H1 (cell line): ENCODE measurements at regions not wholly inside any gene's neighbourhood (a gene's known extent, or its start where the extent isn't known, plus 50 kb on each side); places are given as distances from the start of the nearest gene placed in this dataset.

Source experiments
- CTCF ChIA-PET: fragments of 300-600 bp; sonication (Branson Sonifier 250); formaldehyde crosslinking; loops from one replicate; lab custom pipeline; 2021; ENCODE audit not compliant: partially characterized antibody; lab: Charles Lee
- POLR2A ChIA-PET: fragments of 300-600 bp; sonication (Branson Sonifier 250); formaldehyde crosslinking; loops from one replicate; lab custom pipeline; 2021; ENCODE audit warnings: inconsistent platforms; ENCODE audit not compliant: partially characterized antibody; lab: Charles Lee
- DNase-seq, 2 experiments: peaks; one replicate each; pipeline versions ENCODE4 v3.0.0 to v3.0.0-alpha.2; 2010 to 2022; ENCODE audit warnings: low spot score in 2 of 2, low read depth in 1 of 2, mixed read lengths in 1 of 2
- FAIRE-seq: peaks from 2 replicates; lab custom pipeline; 2011; peaks lifted over from hg19 to GRCh38; lab: Jason Lieb, UNC
- H2AFZ ChIP-seq: 2 replicates; pipeline ENCODE4 v1.8.1; 2012; ENCODE audit warnings: low read length, inconsistent platforms
- H2AK5ac ChIP-seq: 2 replicates; pipeline ENCODE4 v1.6.1; 2013; ENCODE audit warnings: low read depth, low read length
- H2BK120ac ChIP-seq: replicated peaks from 2 replicates; pipeline ENCODE3; 2013; ENCODE audit warnings: low read depth, low read length, inconsistent platforms
- H2BK12ac ChIP-seq: 2 replicates; pipeline ENCODE4 v1.6.1; 2013; ENCODE audit warnings: low read depth, low read length
- H2BK15ac ChIP-seq: 2 replicates; pipeline ENCODE4 v1.6.1; 2013; ENCODE audit warnings: low read length
- H2BK20ac ChIP-seq: 2 replicates; pipeline ENCODE4 v1.6.1; 2013; ENCODE audit warnings: low read length
- H2BK5ac ChIP-seq: 2 replicates; pipeline ENCODE4 v1.6.1; 2013; ENCODE audit warnings: low read depth, low read length
- H3K14ac ChIP-seq: 2 replicates; pipeline ENCODE4 v1.6.1; 2013; ENCODE audit warnings: inconsistent platforms; ENCODE audit not compliant: insufficient read length
- H3K18ac ChIP-seq: 2 replicates; pipeline ENCODE4 v1.6.1; 2013; ENCODE audit warnings: low read length; ENCODE audit errors: extremely low read depth
- H3K23ac ChIP-seq: 2 replicates; pipeline ENCODE4 v1.6.1; 2013; ENCODE audit warnings: inconsistent platforms; ENCODE audit not compliant: insufficient read length
- H3K23me2 ChIP-seq: 2 replicates; pipeline ENCODE4 v1.6.1; 2013; ENCODE audit warnings: low read depth, low read length
- H3K27ac ChIP-seq: 2 replicates; pipeline ENCODE4 v1.6.1; 2011; ENCODE audit warnings: low read depth, low read length, inconsistent platforms
- H3K27me3 ChIP-seq, 4 experiments: replicated peaks in 1 of 4; 1 replicate in 1 of 4; 2 replicates in 3 of 4; pipeline versions ENCODE4 v1.6.1 to v1.8.1; 2011 to 2013; ENCODE audit warnings: low read length in 3 of 4, mild to moderate bottlenecking in 3 of 4, inconsistent platforms in 2 of 4, mixed read lengths in 2 of 4, moderate library complexity in 1 of 4; ENCODE audit not compliant: control insufficient read depth in 3 of 4, insufficient read depth in 3 of 4; ENCODE audit errors: extremely low read depth in 1 of 4
- H3K36me3 ChIP-seq, 4 experiments: 2 replicates each; pipeline versions ENCODE4 v1.6.1 to v1.8.1; 2011 to 2013; ENCODE audit warnings: mild to moderate bottlenecking in 4 of 4, low read length in 3 of 4, moderate library complexity in 2 of 4, control low read depth in 1 of 4, inconsistent platforms in 1 of 4; ENCODE audit not compliant: insufficient read depth in 4 of 4, control insufficient read depth in 2 of 4
- H3K4ac ChIP-seq: replicated peaks from 2 replicates; pipeline ENCODE3; 2013; ENCODE audit warnings: low read length, low read depth, mixed read lengths, inconsistent platforms; ENCODE audit not compliant: insufficient read length
- H3K4me1 ChIP-seq, 4 experiments: replicated peaks in 1 of 4; 1 replicate in 1 of 4; 2 replicates in 3 of 4; pipeline versions ENCODE4 v1.6.1 to v1.8.1; 2011 to 2013; ENCODE audit warnings: low read length in 3 of 4, inconsistent platforms in 2 of 4, mixed read lengths in 1 of 4; ENCODE audit not compliant: insufficient read depth in 4 of 4, control insufficient read depth in 3 of 4
- H3K4me2 ChIP-seq, 2 experiments: 2 replicates each; pipeline versions ENCODE4 v1.6.1 to v1.8.1; 2011 to 2013; ENCODE audit warnings: low read depth in 2 of 2, low read length in 2 of 2, control low read depth in 1 of 2, inconsistent platforms in 1 of 2, mild to moderate bottlenecking in 1 of 2; ENCODE audit not compliant: insufficient read depth in 1 of 2
- H3K4me3 ChIP-seq, 4 experiments: fragments of 200-600, 300-600 bp in 1 of 4; sonication (generic), shearing (Covaris generic), sonication (Bioruptor Twin) in 1 of 4; 2 replicates each; pipeline versions ENCODE4 v1.5.1 to v1.8.1; 2011 to 2016; ENCODE audit warnings: low read length in 4 of 4, low read depth in 3 of 4, control low read depth in 2 of 4, inconsistent platforms in 2 of 4, mild to moderate bottlenecking in 2 of 4, mixed read lengths in 1 of 4, moderate library complexity in 1 of 4; ENCODE audit not compliant: insufficient read depth in 2 of 4; ENCODE audit errors: extremely low read depth in 1 of 4
- H3K56ac ChIP-seq: replicated peaks from 2 replicates; pipeline ENCODE3; 2013; ENCODE audit warnings: low read depth, mild to moderate bottlenecking, mixed read lengths, low read length, inconsistent platforms; ENCODE audit not compliant: insufficient read length
- H3K79me1 ChIP-seq: 2 replicates; pipeline ENCODE4 v1.6.1; 2013; ENCODE audit warnings: low read depth, low read length, control low read depth
- H3K79me2 ChIP-seq, 2 experiments: 2 replicates each; pipeline versions ENCODE4 v1.6.1 to v1.8.1; 2012 to 2013; ENCODE audit warnings: low read length in 2 of 2, mild to moderate bottlenecking in 2 of 2, inconsistent platforms in 1 of 2; ENCODE audit not compliant: insufficient read depth in 2 of 2, control insufficient read depth in 1 of 2
- H3K9ac ChIP-seq, 4 experiments: replicated peaks in 1 of 4; 1 replicate in 1 of 4; 2 replicates in 3 of 4; pipeline versions ENCODE4 v1.6.1 to v1.8.1; 2011 to 2013; ENCODE audit warnings: low read depth in 3 of 4, low read length in 3 of 4, control low read depth in 2 of 4, mild to moderate bottlenecking in 2 of 4, moderate library complexity in 2 of 4, inconsistent platforms in 1 of 4; ENCODE audit errors: extremely low read depth in 1 of 4
- H3K9me3 ChIP-seq, 2 experiments: 2 replicates each; pipeline versions ENCODE4 v1.6.1 to v1.8.1; 2012 to 2013; ENCODE audit warnings: mild to moderate bottlenecking in 2 of 2, moderate library complexity in 2 of 2, control low read depth in 1 of 2, inconsistent platforms in 1 of 2, low read depth in 1 of 2, low read length in 1 of 2, mixed read lengths in 1 of 2; ENCODE audit not compliant: insufficient read depth in 2 of 2
- H4K20me1 ChIP-seq, 2 experiments: replicated peaks in 1 of 2; 2 replicates each; pipeline versions ENCODE3 to v1.8.1; 2011 to 2013; ENCODE audit warnings: inconsistent platforms in 2 of 2, low read length in 2 of 2, mild to moderate bottlenecking in 1 of 2; ENCODE audit not compliant: insufficient read depth in 2 of 2, control insufficient read depth in 1 of 2
- H4K5ac ChIP-seq: 2 replicates; pipeline ENCODE4 v1.6.1; 2013; ENCODE audit warnings: low read length, low read depth, mixed read lengths, inconsistent platforms; ENCODE audit not compliant: insufficient read length
- H4K8ac ChIP-seq: 2 replicates; pipeline ENCODE4 v1.8.0; 2013; ENCODE audit warnings: mild to moderate bottlenecking, moderate library complexity, low read length, inconsistent platforms; ENCODE audit not compliant: insufficient read depth; ENCODE audit errors: extremely low read depth
- H4K91ac ChIP-seq: replicated peaks from 2 replicates; pipeline ENCODE3; 2013; ENCODE audit warnings: low read length, mixed read lengths, inconsistent platforms; ENCODE audit not compliant: insufficient read length
- CBX8 ChIP-seq: fragments of 300-800, 300-1000 bp; sonication (generic); IDR thresholded peaks from 2 replicates; pipeline ENCODE4 v1.7.1; 2016; ENCODE audit warnings: low read depth, low read length, borderline replicate concordance
- GABPA ChIP-seq: IDR thresholded peaks from 2 replicates; pipeline ENCODE4 v1.6.1; 2011; ENCODE audit warnings: mild to moderate bottlenecking, low read length, moderate library complexity, borderline replicate concordance; ENCODE audit not compliant: insufficient read depth
- HDAC6 ChIP-seq: IDR thresholded peaks from one replicate; pipeline ENCODE4 v1.7.1; 2012; ENCODE audit warnings: low read depth, mild to moderate bottlenecking, inconsistent platforms, low read length, moderate library complexity
- MAFK ChIP-seq: IDR thresholded peaks from 2 replicates; pipeline ENCODE4 v1.6.1; 2012; ENCODE audit warnings: low read depth, mild to moderate bottlenecking, improper control_type of control experiment, low read length
- POLR2A ChIP-seq, 2 experiments: IDR thresholded peaks; 1 replicate in 1 of 2; 2 replicates in 1 of 2; pipeline ENCODE4 v1.6.1; 2011; ENCODE audit warnings: low read depth in 2 of 2, low read length in 2 of 2, mild to moderate bottlenecking in 2 of 2; ENCODE audit errors: control extremely low read depth in 1 of 2
- POU5F1 ChIP-seq: IDR thresholded peaks from 2 replicates; pipeline ENCODE4 v1.6.1; 2011; ENCODE audit warnings: low read depth, mild to moderate bottlenecking, low read length, moderate library complexity
- RFX5 ChIP-seq: IDR thresholded peaks from 2 replicates; pipeline ENCODE4 v1.6.1; 2011; ENCODE audit warnings: low read depth, low read length, improper control_type of control experiment, borderline replicate concordance
- SAP30 ChIP-seq: fragments of 300-600 bp; sonication (generic); IDR thresholded peaks from 2 replicates; pipeline ENCODE4 v1.7.1; 2012; ENCODE audit warnings: low read length, moderate library complexity, mild to moderate bottlenecking, inconsistent platforms; ENCODE audit not compliant: insufficient read depth, insufficient replicate concordance
- SUZ12 ChIP-seq: fragments of 200-600 bp; sonication (generic); IDR thresholded peaks from 2 replicates; pipeline ENCODE4 v1.6.1; 2012; ENCODE audit warnings: mild to moderate bottlenecking, inconsistent platforms, low read length, moderate library complexity, mixed read lengths
- TAF7 ChIP-seq: optimal IDR thresholded peaks from 2 replicates; pipeline ENCODE3; 2011; ENCODE audit warnings: low read depth, mild to moderate bottlenecking, inconsistent platforms, low read length, moderate library complexity, borderline replicate concordance
- TCF12 ChIP-seq: IDR thresholded peaks from 2 replicates; pipeline ENCODE4 v1.6.1; 2011; ENCODE audit warnings: low read depth, mild to moderate bottlenecking, low read length
- YY1 ChIP-seq: IDR thresholded peaks from 2 replicates; pipeline ENCODE4 v1.6.1; 2011; ENCODE audit warnings: low read depth, mild to moderate bottlenecking, low read length
- WGBS, 2 experiments: shearing (Covaris generic) in 1 of 2; methylation state at CpG; one replicate each; pipeline versions ENCODE4 v1.1.6 to v1.1.7; 2013 to 2015; ENCODE audit warnings: low lambda C conversion rate in 2 of 2, mixed read lengths in 2 of 2, inconsistent platforms in 1 of 2, low coverage in 1 of 2, missing lambda C conversion rate in 1 of 2; ENCODE audit not compliant: insufficient replicate concordance in 2 of 2, insufficient coverage in 1 of 2, insufficient read length in 1 of 2; ENCODE audit errors: extremely low coverage in 1 of 2, missing lambda C conversion rate in 1 of 2; 5-methylcytosine and 5-hydroxymethylcytosine counted together

DNA sequence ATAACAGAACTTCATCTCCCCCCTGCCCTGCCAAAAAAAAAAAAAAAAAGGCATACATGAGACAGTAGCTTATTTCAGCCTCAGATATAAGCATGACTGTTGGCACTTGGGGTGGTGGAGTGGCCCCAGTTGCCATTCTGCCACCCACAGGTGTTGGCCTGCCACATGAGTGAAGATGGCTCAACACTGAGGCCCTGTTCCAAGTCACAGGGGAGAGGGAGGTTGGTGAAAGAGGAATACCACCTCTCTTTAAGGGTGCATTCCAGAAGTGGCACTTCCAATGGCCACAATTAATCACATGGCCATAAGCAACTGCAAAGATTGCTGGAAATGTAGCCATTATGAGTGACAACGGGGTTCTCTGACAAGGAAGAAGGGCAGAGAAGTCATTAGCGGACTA is 61.9 kb upstream of the JARID2 start (continued):
- TF ChIP-seq POLR2A (IDR thresholded peaks at IDR 0.05; ENCODE audit: control extremely low read depth in 1 of 2, low read depth in 2 of 2, low read length in 2 of 2) = no peak

GRCh38 chr6:15184441-15184861 is 61.4 kb upstream of the JARID2 start:
- Histone ChIP-seq H3K18ac (no peak overlapping the region), H2BK5ac (no peak overlapping the region), H3K4me1 (no peaks in the 10 kb centered on the region), H3K27me3 (no peaks in the 10 kb centered on the region), H3K4ac (no peak overlapping the region), H4K20me1 (no peaks in the 10 kb centered on the region), H3K4me3 (no peak overlapping the region), H2BK12ac (no peak overlapping the region), H2BK15ac (no peak overlapping the region), H3K79me1 (no peaks in the 10 kb centered on the region), H4K8ac (no peak overlapping the region), H3K23ac (no peak overlapping the region), H3K14ac (no peak overlapping the region), H3K4me2 (no peak overlapping the region), H2AK5ac (no peak overlapping the region), H3K27ac (no peak overlapping the region), H3K23me2 (no peaks in the 10 kb centered on the region), H3K9me3 (no peaks in the 10 kb centered on the region), H4K91ac (no peak overlapping the region), H2BK20ac (no peak overlapping the region), H3K79me2 (no peaks in the 10 kb centered on the region), H2BK120ac (no peak overlapping the region), H4K5ac (no peak overlapping the region), H2AFZ (no peak overlapping the region), H3K9ac (no peak overlapping the region), H3K56ac (no peak overlapping the region), H3K36me3 (no peaks in the 10 kb centered on the region)
- ChIA-PET CTCF (interaction anchor here (0.6 to 1.0 kb wide), 2 partner anchors 107 to 108 kb away, joined by 3 read pairs; no protein-coding TSS in a partner anchor), POLR2A (no interaction called here)
- TF ChIP-seq SAP30 = no peak
- TF ChIP-seq GABPA = no peak
- no peak for TF ChIP-seq SUZ12
- TF ChIP-seq HDAC6 = no peak
- TF ChIP-seq RFX5 = no peak
- no peak for TF ChIP-seq POU5F1
- no peak for TF ChIP-seq YY1
- TF ChIP-seq CBX8 = no peak
- TF ChIP-seq TCF12 = no peak
- TF ChIP-seq MAFK = no peak
- TF ChIP-seq TAF7 = no peak
- no peak for DNase-seq
- no peak for FAIRE-seq
- 88% methylated on average over 1 of the region's 2 CpGs; no CpG with 5 or more reads in 1 of the 2 experiments for WGBS, 2 experiments
